ENCODE measurements at regions not wholly inside any gene's neighbourhood (a gene's known extent, or its start where the extent isn't known, plus 50 kb on each side); places are given as distances from the start of the nearest gene placed in this dataset.

- H3K4me3 ChIP-seq (ENCODE audit: low read depth, low read length): no peak overlapping the region
Observed at GRCh38 chr6:166754218-166755030, 127.4 kb upstream of the RPS6KA2 start.

GRCh38 chr6:166752928-166753721, 126.1 kb upstream of the RPS6KA2 start:
- no peak overlapping the region for H3K4me3 ChIP-seq (ENCODE audit: low read depth, low read length)

- no peak overlapping the region for H3K4me3 ChIP-seq (ENCODE audit: low read depth, low read length)
Observed at GRCh38 chr6:166752097-166752496, 125.0 kb upstream of the RPS6KA2 start.

- H3K4me3 ChIP-seq (ENCODE audit: low read depth, low read length): no peak overlapping the region
Observed at GRCh38 chr6:166751051-166751595, 124.1 kb upstream of the RPS6KA2 start.

- no peak overlapping the region for H3K4me3 ChIP-seq (ENCODE audit: low read depth, low read length)
Observed at GRCh38 chr6:166750108-166750793, 123.2 kb upstream of the RPS6KA2 start.

- no peak overlapping the region for H3K4me3 ChIP-seq (ENCODE audit: low read depth, low read length)
Observed at GRCh38 chr6:166749666-166750065, 122.6 kb upstream of the RPS6KA2 start.

- no peak overlapping the region for H3K4me3 ChIP-seq (ENCODE audit: low read depth, low read length)
Observed at GRCh38 chr6:166747644-166748595, 120.9 kb upstream of the RPS6KA2 start.

GRCh38 chr6:166745801-166746668, 119.0 kb upstream of the RPS6KA2 start:
- H3K4me3 ChIP-seq (ENCODE audit: low read depth, low read length): no peak overlapping the region

GRCh38 chr6:166744223-166745134, 117.4 kb upstream of the RPS6KA2 start:
- no peak overlapping the region for H3K4me3 ChIP-seq (ENCODE audit: low read depth, low read length)

GRCh38 chr6:166743406-166744222, 116.6 kb upstream of the RPS6KA2 start:
- no peak overlapping the region for H3K4me3 ChIP-seq (ENCODE audit: low read depth, low read length)

GRCh38 chr6:166742981-166743380, 115.9 kb upstream of the RPS6KA2 start:
- no peak overlapping the region for H3K4me3 ChIP-seq (ENCODE audit: low read depth, low read length)

- no peak overlapping the region for H3K4me3 ChIP-seq (ENCODE audit: low read depth, low read length)
Observed at GRCh38 chr6:166739976-166740318, 112.9 kb upstream of the RPS6KA2 start.

GRCh38 chr6:166739117-166739975, 112.3 kb upstream of the RPS6KA2 start:
- H3K4me3 ChIP-seq (ENCODE audit: low read depth, low read length): no peak overlapping the region

- H3K4me3 ChIP-seq (ENCODE audit: low read depth, low read length): no peak overlapping the region
Observed at GRCh38 chr6:166738386-166739116, 111.5 kb upstream of the RPS6KA2 start.

- H3K4me3 ChIP-seq (ENCODE audit: low read depth, low read length): no peak overlapping the region
Observed at GRCh38 chr6:166737261-166737660, 110.2 kb upstream of the RPS6KA2 start.

GRCh38 chr6:166736634-166737033, 109.6 kb upstream of the RPS6KA2 start:
- H3K4me3 ChIP-seq (ENCODE audit: low read depth, low read length): no peak overlapping the region

Data from iPS-11a (cell line).